Left ventricle myocardium superior (tissue), 1 donor: ENCODE measurements at regions not wholly inside any gene's neighbourhood (a gene's known extent, or its start where the extent isn't known, plus 50 kb on each side); places are given as distances from the start of the nearest gene placed in this dataset.
"Not testable (repeated sequence)": the region's sequence is repeated elsewhere in the genome, so short reads cannot be mapped to it uniquely, and the experiment has no call there.

Experiments
- ATAC-seq: fragments of 200-7000 bp; cut with Tn5 transposase; one replicate; pipeline ENCODE4 v1.9.1; 2020; ENCODE audit warnings: mild to moderate bottlenecking, moderate library complexity
- DNase-seq: peaks from one replicate; pipeline ENCODE4 v3.0.0-alpha.2; 2020
- intact Hi-C: fragments of 100-400 bp; cut with micrococcal nuclease; formaldehyde crosslinking; loops from one replicate; pipeline ENCODE4 v1.11.0; 2022
- donor health status: DM: no; HTN: yes; CAD: no; lungs with severe emphysema.

DNA sequence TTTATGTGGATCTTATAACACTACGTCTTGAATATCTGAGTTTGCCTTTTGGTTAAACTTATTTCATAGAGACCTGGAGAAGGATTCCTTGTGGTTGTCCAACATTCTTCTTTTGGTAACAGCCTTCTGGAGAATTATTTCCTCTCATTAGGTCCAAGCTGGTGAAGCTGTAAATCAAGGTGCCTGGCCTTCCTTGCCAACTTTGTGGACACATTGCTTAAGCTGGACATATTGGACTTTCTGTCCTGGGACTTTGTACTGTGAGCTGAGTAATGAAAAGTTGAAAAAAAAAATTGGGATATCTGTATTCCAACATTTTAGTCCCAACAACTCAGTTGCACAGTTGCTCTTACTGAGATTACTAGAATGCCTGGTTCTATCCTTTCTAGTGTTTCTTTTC, 186.2 kb downstream of the HAO1 start:
- intact Hi-C loops, result no loop called here
- DNase-seq, result no peak
- ATAC-seq, result no peak

DNA sequence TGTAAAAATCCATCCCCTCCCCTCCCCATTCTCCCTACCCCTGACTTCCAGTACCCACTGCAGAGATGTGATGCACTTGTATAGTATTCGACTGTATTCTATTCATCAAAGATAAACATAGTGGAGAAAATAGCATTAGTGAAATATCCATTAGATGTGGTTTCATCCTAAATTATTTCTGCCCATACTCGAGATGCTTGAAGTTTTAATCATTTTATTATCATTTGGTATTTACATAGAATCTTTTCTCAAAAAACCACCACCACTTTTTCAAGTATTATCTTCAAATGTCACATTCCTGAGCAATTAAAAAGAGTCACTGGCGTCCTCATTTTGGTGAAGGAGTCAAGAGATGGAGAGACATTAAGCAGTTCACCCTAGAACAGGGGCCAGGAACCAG, 181.9 kb downstream of the HAO1 start:
- intact Hi-C loops, result no loop called here
- no peak for ATAC-seq
- DNase-seq, result no peak

DNA sequence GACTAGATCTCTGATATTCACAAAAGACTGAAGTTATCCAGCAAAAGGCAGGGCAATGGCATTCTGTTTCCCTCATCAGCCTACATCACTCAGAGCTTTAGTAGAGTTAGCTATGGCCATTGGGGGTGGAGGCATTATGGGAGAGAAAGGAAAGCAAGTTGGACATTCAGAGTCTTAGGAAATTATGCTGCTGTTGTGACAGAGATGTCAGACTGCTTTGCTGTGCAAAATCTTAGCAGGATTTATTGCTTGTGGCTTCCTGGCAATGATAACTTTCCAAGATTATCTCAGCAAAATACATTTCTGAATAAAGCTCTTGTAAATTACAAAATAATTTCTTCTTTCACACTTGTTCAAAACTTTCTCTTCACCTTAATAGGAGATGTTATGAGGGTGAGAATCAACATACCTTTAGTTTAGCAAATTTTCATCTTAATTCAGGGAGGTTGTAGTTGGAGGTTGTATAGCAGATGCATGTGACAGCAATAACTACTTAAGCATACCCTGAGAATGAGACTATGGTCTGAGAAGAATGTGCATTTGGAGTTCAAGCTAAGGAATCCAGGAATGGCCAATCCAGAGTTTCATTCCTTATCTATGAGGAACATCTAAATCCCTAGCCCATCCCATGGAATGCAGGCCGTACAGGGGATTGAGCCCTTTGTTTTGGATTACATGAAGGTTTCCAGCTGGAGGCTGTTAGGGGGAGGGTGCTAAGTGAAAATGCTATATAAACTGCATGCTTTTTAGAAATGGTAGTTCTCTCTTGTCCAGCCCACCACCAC, 179.8 kb downstream of the HAO1 start:
- ATAC-seq (no peak), DNase-seq (no peak)
- intact Hi-C loops, result no loop called here

DNA sequence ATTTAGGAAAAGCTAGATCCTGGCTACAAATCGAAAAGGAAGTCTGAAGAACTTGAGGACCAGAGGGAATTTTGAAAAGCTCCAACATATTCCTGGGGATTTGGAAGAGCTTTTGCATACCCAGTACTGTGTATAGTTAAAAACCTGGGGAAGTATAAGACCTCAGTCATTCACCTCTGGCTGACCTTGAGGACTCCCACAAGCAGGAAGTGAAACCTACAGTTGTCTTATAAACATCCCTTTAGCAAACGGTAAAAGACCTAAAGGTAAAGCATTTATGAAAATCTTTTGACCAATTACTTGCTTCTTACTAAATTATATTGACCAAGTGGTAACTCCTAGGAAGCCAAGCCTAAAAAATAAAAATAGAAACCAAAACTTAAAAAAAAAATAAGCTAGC, 175.0 kb downstream of the HAO1 start:
- no peak for DNase-seq
- intact Hi-C loops, result no loop called here
- no peak for ATAC-seq

DNA sequence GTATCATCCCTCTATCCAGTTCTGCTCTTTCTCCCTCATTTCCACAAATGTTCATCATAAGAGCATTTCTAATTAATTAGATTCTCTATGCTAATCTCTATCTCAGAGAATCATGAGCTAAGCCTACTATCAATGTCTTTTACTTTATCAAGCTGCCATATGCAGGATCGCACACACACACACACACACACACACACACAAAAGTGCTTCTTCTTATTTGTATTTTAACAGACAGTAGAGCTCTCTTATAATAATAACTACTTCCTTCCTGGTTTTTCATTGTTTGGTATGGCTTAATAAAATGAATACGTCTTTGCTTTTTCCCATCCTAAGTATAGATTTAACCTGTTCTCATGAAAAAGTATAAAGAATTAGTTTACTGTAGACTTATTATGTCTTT, 170.2 kb downstream of the HAO1 start:
- ATAC-seq (no peak), DNase-seq (no peak)
- intact Hi-C loops, result no loop called here

DNA sequence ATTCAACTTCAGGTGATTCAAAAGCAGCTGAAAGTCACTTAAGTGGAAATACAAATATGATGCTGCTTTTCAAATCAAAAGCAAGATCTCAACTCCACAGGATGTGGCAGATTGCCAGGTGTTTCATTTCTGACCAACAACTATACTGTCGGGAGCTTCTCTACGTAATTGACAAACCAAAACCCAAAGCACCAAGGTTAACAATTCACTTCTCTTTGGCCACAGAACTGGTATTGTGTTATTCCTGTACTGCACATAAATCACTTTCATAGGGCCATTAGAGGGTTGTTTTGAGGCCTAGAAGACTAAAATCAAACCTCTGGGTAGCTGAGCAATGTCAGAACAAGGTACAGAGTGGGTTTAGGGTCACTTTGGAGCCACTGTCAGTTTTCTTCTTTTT, 169.7 kb downstream of the HAO1 start:
- ATAC-seq (no peak), DNase-seq (no peak)
- intact Hi-C loops, result no loop called here

DNA sequence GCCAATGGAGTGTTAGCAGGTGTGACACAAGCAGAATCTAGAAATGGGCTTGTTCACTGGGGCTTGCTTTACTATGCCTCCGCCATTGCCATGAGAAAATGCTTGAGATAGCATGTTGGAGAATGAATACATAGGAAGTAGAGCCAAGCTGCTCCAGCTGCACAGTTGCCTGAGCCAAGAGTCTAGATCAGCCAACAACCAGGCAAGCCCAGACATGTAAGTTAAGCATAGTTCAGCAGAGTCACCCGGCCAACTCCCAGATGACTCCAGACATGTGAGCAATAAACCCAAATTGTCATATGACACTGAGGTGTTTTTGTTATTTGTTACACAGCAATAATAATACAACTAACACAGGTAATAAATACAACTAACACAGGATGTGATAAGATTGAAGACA, 167.9 kb downstream of the HAO1 start:
- ATAC-seq (peak; percentile 33), DNase-seq (peak; percentile 19)
- intact Hi-C loops, result no loop called here

DNA sequence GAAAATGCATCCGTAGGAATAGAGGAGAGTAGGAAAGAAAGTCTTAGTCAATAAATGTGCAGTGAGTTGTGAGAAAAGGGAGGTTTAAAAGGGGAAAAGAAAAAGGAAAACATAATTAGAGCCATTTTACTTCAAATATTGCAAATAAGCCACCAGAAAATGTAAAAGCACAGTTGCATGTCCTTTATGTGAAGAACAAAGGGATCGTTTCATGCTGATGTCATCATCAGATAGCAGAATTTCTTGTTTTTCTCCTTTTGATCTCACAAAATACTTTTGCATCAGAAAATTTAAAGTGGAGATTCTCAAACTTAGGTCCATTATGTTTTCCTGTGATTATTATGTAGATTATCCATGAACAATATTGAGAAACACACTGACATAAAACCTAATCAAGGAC, 166.7 kb downstream of the HAO1 start:
- intact Hi-C loops, result no loop called here
- ATAC-seq, result no peak
- DNase-seq, result no peak

DNA sequence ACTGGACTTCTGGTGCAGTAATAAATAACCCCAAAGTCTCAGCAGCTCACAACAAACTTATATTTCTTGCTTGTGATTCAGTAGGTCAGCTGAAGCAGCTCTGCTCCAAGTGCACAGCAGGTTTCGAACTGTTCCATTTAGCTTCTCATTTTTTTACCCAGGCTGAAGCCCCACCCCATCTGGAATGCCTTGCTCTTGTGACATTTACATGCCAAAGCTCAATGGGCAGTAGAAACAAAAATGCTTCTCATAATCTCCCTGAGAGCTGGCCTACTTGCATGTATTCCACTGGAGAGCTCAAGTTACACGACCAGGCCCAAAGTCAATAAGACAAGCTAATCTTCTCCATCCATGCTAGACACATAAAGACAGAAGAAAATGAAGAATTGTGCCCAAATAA, 165.2 kb downstream of the HAO1 start:
- DNase-seq (no peak), ATAC-seq (no peak)
- intact Hi-C loops, result no loop called here

DNA sequence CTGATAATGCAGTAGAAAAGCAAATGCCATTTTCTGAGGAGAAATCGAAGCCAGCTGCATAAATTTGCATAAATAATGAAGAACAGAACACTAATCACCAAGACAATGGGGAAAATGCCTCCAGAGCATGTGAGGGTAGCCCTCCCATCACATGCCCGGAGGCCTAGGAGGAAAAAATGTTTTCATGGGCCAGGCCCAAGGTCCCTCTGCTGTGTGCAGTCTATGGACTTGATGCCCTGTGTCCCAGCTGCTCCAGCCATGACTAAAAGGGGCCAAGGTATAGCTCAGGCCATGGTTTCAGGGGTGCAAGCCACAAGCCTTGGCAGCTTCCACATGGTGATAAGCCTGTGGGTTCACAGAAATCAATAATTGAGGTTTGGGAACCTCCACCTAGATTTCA, 164.1 kb downstream of the HAO1 start:
- no peak for DNase-seq
- intact Hi-C loops, result no loop called here
- ATAC-seq, result no peak

DNA sequence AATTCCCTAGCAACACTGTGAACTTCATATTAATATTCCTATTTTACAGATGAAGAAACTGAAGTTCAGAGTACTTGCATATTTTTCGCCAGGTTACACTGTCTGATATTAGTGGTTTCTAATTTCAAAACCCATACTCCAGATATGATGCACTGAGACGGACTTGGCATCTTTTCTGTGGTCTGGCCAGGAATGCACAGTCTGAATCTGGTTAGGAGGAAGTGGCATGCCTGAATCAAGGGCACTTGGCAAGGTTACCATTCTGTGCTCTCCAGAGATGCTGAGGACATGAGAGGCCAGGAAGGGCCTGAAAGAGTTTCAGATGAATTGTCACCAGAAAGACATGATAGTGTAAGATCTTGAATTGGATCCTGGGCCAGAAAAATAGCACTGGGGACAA, 150.1 kb downstream of the HAO1 start:
- intact Hi-C loops, result no loop called here
- ATAC-seq, result no peak
- no peak for DNase-seq

DNA sequence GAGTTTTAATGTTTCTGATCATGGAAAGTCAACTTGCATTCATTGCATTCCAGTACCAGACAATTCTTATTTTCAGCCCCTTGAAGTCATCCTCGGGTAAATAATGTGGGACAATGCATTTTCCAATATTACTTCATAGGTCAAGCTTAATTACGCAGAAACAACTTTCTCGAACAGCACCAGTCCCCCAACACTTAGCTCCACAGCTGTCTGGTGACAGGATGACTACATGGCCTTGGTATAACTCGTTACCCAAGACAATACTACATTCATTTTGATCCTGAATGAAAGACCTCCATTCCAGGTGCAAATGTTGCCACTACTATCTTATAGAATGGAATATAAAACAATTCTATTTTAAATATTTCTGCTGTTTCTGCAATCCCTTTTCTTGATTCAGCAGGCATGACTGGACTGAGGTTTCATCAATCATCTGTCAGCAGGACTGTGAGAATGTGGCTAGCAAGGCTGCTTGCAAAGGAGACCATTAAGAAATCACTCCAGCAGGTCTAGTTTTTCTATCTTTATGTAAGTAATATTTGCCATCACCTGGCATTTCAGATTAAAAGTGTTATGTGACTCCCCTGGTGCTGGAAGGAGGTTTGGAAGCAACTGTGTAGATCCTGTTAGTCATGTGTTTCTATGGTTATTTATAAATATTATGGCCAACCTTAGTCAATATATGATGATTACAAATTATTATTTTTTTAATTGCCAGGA, 147.9 kb downstream of the HAO1 start:
- intact Hi-C loops, result no loop called here
- no peak for ATAC-seq
- no peak for DNase-seq

DNA sequence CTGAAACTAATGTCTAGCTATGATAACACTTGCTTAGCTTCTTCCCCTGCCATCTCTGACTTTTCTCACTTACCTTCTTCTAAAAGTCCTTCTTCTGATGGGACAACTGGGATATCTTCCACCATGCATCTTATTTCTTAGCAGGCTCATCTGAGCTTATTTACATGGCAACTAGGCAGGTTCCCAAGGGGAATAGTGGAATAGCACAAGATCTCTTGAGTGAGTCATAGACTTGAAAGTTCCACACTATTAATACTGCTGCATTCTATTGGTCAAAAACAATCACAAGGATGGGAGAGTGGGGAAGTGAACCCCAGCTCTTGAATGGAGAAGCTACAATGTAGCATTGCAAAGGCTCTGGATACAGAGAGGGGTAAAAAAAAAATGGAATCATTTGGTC, 142.1 kb downstream of the HAO1 start:
- intact Hi-C loops, result no loop called here
- no peak for DNase-seq
- ATAC-seq, result no peak

DNA sequence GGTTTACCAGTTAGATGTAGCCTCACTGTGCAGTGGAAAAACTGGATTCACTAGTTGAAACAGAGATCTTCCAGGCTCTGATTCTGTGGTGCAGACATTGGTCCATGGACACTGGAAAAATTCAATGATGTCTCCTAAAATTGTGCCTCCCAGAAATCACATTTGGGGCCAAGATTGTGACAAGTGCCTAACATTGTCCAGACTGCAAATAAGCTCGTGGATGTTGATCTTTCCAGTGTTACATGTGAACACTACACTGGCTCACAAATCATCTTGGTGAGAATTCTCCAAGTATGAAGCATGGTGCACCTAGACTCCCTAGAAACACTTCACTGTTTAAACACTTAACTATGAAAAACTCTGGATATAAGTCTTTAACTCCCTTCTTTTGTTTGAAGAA, 140.4 kb downstream of the HAO1 start:
- DNase-seq, result no peak
- ATAC-seq, result no peak
- intact Hi-C loops, result no loop called here

DNA sequence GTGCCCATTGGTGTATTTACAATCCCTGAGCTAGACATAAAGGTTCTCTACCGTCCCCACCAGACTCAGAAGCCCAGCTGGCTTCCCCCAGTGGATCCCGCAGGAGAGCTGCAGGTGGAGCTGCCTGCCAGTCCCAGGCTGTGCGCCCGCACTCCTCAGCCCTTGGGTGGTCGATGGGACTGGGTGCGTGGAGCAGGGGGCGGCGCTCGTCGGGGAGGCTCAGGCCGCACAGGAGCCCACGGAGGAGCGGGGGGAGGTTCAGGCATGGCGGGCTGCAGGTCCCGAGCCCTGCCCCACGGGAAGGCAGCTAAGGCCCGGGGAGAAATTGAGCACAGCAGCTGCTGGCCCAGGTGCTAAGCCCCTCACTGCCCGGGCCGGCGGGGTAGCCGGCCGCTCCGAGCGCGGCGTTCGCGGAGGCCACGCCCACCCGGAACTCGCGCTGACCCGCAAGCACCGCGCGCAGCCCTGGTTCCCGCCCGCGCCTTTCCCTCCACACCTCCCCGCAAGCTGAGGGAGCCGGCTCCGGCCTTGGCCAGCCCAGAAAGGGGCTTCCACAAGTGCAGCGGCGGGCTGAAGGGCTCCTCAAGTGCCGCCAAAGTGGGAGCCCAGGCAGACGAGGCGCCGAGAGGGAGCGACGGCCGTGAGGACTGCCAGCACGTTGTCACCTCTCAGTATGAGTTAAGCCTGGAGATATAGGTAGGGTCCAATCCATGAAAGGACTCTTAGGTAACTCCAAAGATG, 136.7 kb downstream of the HAO1 start:
- DNase-seq, intact Hi-C loops, ATAC-seq: not testable (repeated sequence)

DNA sequence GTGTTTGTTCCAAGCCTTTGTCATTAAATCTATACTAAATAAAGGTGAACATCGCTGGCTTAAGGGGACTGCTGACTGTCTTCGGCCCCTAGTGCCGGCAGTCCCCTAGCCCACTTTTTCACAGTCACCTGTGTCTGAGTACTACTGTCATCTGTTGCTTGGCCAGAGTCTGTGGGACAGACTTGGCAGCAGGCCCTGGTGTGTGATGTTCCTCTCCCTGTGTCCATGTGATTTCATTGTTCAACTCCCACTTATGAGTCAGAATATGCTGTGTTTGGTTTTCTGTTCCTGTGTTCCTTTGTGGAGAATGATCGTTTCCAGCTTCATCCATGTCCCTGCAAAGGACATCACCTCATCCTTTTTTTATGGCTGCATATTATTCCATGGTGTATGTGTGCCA, 133.4 kb downstream of the HAO1 start:
- DNase-seq (no peak), ATAC-seq (no peak)
- intact Hi-C loops, result no loop called here

DNA sequence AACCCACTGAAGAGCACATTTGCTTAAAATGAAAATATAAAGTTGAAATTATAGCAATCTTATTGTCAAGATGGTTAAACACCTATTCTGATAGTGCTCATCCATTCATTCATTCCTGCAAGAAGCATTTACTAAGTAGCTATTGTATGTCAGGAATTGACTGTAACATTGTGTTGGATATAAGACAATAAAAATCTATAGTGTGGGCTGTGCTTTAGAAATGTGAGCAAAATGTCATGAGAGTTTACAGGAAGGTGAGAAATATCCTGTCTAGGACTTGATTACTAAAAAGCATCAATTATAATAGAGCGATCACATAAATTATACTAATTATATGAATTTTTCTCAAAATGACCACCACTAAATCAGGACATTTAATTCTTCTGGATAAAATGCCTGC, 123.0 kb downstream of the HAO1 start:
- intact Hi-C loops, result no loop called here
- ATAC-seq (no peak), DNase-seq (no peak)

DNA sequence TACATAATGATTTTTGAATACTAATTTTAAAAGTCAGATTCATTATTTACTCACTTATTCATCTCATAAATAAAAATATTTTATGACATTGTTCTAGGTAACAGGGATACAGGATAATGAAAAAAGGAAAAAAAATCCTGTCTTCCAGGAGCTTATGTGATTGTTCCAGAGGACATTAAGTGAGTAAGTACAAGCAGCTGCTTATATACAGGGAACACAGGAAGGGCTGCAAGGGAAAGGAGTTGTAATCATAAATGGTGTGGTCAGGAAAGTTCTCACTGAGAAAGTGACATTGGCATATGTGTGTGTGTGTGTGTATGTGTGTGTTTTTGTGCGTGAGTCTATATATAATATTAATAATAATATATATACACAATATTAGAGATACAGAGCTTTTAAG, 121.8 kb downstream of the HAO1 start:
- intact Hi-C loops, result no loop called here
- no peak for ATAC-seq
- DNase-seq, result no peak

DNA sequence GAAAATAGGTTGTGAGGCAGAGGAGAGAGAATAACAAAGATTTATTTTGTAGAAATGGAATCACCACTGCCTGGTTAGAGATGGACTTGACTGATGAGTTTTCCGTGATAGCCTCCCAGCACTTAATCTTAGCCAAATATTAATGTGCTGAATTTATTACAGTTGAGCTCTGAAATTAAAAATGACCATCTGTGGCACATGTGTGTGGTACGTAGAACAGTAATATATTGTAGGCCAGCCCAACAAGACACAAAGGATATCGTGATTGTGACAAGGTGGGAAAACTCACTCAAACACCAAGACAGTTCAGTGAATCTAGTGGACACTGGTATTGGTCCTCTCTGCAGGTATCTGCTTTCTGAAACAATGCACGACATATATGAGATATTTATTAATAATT, 119.4 kb downstream of the HAO1 start:
- intact Hi-C loops, result no loop called here
- ATAC-seq, result no peak
- no peak for DNase-seq

DNA sequence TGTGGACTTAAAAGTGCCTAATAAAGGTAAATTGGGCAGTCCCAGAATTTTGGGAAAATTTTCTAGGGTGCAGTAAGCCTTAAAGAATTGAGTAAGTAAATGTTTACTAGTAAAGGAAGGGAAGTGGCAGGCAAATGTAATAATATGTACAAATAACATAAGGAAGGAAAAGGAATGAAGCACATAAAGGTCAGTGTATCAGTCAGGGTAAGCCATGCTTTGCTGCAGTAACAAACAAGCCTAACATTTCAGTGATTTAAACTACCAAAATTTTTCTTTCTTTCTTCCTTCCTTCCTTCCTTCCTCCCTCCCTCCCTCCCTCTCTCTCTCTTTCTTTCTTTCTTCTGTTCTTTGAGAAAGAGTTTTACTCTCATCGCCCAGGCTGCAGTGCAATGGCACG, 117.5 kb downstream of the HAO1 start:
- intact Hi-C loops, result no loop called here
- ATAC-seq, result no peak
- no peak for DNase-seq

DNA sequence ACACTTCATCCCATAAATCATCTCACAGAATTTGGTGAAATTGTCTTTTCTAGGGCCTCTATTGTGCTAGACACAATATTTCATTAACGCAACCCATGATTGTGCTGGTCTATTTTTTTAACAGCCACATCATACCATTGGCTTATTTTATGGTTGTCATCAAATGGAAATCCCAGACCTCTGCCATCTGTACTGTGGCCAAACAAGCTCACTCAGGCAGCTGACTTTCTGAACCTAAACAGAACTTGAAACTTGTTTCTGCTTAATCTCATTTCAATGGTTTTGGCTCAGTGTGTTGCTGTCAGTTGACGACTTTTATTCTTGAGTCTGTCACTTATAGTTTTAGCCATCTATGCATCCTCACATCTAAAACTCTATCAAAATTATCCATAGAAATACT, 111.8 kb downstream of the HAO1 start:
- ATAC-seq (peak; percentile 27), DNase-seq (no peak)
- intact Hi-C loops, result no loop called here
